ENCODE measurements at regions not wholly inside any gene's neighbourhood (a gene's known extent, or its start where the extent isn't known, plus 50 kb on each side); places are given as distances from the start of the nearest gene placed in this dataset.
"Not testable (repeated sequence)": the region's sequence is repeated elsewhere in the genome, so short reads cannot be mapped to it uniquely, and the experiment has no call there.

DNA sequence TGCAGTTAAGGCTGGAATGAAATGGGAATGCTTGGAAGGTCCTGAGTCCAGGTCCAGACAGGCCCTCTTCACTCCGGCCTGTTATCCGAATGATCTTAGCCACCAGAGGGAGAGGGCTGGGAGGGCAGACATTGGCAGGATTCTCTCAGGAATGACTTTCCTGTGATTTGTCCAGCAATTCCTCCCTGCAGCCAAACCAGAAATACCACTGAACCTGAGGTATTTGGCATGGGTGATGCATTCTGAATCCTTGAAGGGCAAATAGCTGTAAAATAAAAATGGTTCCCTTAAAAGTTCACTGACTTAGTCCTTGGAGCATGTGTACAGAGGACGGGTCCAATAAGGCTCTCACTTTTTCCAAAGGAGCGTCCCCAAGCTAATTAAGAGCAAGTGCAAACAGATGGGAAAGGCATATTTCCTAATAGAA, 77.5 kb upstream of the HABP2 start:
- DNase-seq: no peak

DNA sequence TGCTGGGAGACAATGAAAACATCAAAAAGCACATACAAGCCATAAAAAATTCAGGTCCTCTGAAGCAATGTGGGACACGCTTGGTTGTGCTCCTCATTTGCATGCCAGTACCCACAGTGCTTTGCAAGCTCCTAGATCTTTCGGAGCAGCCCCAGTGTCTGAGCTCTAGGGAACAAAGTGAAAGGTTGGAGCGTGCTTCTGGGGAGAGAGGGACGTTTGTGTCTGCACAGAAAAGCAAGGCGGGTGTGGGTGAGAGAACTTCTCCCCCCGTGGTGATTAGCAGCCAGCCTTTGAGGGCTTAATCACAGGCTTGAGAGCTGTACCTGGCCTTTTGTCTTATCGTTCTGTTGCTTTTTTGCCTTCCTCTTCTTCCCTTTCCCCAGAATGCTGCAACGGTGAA, 76.7 kb upstream of the HABP2 start:
- DNase-seq: no peak

DNA sequence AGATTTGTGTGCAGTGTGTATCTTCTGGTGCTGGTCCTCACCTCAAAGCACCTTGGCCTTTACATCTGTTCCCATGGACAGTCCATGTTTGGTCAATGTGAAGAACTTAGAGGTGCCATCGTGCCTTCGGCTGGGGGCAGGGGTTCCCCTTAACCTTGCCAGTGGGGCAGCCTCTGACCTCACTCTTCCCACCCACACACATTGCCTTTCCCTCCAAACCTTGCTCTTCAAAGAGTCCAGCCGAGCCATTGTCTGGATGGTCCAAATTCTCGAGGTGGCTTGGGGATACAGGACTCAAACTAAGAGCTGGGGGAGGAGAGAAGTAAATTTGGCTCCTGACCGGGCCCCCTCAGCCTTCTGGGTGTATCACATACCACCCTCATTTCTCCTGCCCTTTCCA, 76.2 kb upstream of the HABP2 start:
- no peak for DNase-seq

DNA sequence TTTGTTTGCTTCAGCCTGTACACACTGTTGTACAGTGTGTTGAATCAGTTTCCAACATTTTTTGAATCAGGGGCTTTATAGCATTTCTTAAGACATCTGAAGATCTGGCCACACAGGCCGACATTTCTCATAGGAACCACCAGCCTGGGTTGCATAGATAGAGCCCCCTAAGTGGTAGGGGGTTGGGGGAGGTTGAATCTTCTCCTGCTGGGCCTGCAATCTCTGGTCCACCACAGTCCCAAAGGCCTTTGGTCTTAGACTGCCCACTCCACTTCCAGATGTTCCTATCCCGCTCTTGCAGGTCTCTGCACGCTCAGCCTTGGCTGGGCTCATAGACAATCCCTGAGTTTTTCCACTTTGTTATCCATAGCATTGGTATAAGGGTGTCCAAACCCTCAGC, 75.4 kb upstream of the HABP2 start:
- DNase-seq: no peak

DNA sequence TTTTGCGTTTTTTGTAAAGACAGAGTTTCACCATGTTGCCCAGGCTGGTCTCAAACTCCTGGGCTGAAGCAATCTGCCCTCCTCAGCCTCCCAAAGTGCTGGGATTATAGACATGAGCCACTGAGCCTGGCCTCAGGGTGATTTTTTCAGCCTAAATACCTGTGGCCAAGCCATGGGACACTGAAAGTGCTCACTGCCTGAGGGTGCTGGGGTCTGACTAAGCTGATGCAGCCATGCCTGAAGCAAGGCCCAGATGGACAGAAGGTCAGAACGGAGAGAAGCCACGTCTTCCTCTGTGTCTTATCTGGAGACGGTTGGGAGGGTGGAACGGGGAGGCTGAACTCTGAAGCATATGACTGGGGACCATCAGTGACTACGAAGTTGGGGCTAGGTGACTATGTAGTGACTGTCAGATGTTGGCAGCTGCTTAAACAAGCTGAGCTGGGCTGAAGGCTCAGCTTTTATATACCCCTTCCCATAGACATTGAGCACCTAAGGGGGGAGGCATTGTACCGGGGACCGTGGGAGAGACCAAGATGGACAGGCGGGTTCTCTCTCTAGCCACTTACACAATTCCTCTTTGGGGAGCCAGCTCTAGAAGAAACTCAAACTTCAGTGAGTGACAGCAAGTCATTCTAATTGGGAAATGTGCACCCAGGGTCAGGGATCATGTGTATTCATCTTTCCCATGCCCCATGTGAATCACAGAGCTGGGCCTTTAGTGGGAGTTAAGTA, 73.3 kb upstream of the HABP2 start:
- DNase-seq: no peak

DNA sequence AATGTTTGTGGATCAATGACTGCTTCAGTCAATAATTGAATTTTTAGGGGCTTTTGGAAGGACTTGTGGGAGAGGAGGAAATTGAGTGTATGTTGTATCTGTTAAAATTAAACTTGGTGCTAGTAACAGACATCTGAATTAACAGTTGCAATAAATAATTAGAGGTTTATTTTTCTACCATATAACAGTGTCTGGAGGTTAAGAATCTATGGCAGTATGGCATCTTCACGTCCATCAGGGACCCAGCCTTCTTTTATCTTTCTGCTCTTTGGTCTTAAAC, 72.8 kb upstream of the HABP2 start:
- no peak for DNase-seq

DNA sequence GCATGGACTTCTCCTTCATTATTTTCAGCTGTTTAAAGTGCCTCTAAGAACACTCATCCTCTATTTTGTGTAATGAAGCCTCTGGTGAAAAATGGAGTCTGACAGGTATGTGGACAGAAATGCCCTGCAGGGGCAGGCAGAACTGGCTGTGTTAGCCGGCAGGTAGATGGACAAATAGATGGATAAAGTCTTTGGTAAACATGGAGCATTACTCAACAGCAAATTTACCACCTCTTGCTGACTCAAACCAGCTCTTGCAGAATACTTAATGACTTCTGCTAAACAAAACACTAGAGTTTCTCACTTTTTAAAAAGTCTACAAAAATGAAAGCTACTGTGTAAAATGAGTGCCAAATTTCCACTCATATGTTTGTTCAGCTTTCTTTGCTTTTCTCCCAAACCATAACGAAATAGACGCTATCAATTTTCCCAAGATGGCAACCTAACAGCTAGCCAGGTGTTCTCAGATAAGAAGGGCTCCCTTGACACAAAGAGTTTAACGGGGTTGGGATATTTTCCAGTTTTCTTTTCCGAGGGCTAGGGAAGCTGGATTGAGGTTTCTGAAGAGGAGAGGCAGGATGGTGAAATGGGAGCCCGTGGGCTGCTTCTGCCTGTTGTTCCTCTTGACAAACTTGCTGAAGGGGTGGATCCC, 71.9 kb upstream of the HABP2 start:
- peak in 1 of 2 experiments; percentile 31 for DNase-seq

DNA sequence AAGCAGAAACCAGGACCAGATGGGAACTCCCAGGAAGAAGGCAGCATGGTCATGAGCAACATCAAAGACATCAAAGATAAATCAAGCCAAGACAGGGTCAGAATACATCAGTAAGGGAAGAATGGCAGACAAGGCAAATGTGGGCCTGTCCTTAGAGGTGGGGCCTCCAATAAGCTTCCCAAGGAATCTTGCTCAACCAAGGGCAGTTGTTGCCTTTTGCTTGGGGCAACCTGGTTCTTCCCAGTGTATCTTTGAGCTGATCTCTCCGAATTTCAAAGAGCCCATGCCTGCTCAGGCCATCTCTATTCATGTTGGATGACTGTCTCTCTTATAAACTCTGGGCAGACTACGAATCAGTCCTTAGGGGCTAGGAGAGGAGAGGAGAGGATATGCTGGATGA, 68.4 kb upstream of the HABP2 start:
- no peak for DNase-seq

DNA sequence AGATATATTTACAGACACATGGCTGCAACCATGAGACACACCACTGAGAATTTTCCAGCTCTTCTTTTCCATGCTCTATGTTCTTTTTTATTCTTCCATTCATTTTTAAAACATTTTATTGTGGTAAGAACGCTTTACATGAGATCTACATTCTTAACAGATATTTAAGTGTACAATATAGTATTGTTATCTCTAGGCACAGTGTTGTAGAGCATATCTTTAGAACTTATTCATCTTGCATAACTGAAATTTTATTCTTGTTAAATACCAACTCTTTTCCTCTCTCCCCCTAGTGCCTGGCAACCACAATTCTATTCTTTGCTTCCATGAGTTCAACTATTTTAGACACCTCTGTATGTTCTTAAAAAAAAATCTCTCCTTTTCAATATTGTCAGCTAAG, 67.1 kb upstream of the HABP2 start:
- no peak for DNase-seq

DNA sequence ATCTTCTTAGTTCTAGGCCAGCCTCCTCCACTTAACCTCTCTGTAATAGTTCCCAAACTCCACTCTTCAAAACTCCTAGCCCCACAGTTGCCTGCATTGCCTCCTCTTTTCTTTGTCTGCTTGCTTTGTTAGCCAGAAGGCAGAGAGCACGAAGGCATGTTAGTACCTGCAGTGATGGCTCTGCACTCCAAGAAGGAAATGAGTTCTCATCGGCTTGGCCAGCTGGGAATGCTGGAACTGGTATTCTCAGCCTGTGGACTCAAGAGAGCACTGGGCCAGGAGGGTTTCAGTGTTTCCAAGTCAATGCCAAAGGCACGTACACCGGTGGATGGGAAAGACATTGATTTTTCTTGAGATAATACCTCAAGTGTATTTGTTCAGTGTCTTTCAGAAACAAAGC, 66.3 kb upstream of the HABP2 start:
- no peak for DNase-seq

DNA sequence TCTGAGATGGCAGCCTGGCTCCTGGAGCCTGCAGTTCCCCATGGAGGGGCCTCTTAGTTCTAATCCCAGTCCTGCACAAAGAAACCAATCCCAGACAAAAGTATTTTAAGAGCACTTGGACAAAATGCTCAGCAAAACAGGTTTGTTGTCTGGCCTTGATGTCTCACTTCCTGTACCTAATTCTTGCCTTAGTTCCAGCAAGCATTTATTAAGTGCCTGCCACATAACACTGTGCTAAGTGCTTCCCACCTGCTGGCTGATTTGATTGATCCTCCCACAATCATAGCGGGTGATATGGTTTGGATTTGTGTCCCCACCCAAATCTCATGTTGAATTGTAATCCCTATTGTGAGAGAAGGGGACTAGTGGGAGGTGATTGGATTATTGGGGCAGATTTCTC, 65.7 kb upstream of the HABP2 start:
- no peak for DNase-seq

DNA sequence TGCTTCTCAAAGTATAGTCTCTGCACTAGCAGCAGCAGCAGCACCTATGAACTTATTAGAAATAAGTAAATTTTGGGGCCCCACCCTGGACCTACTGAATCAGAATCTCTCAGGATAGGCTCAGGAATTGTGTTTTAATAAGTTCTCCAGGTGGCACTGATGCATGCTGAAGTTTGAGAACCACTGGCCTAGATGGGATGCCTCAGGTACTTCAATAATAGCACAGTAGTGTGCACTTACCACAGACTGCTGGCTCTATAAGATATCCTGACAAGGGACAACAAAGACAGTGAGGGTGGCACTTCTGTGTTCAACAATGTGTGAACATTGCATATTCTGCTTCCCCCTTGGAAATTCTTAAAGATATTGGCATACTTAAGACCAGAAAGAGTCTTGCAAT, 64.7 kb upstream of the HABP2 start:
- DNase-seq: no peak

DNA sequence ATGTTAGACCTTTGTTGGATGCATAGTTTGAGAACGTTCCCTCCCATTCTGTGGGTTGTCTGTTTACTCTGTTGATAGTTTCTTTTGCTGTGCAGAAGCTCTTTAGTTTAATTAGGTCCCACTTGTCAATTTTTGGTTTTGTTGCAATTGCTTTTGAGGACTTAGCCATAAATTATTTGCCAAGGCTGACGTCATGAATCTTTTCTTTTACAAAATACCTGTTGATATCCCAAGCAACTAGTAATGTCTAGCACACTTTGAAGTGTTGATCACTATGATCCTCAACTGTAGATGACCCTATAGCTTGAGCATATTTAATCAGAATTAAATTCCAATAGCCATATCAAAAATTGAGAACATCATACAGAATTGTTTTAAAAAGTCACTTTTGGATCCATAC, 63.3 kb upstream of the HABP2 start:
- not testable (repeated sequence) for DNase-seq

DNA sequence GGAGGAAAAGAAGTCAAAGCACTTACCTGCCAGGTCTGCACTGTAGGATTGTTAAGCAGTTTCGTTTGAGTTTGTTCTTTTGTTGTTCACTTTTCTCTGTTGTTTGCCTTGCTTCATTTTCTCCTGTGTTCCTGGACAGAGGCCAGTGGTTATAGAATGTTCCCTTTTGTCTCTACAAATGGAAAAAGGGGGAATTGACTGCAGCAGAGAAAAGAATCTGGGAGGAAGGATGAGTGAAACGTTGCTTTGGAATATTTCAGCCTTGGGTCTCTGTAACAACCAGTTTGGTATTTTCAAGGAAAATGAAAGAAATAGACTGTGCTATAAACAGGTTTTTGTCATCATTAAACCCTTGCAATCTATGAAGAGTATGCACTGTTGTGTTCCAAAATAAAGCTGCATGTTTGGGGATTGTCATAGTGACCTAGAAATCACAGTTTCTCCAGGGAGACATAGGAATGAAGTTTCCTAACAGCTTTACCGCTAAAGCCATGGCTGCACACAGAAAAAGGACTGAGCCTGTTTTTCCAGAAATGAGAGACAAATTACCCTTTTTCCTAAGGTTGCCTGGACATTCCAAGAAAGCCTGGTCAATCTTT, 60.8 kb upstream of the HABP2 start:
- DNase-seq: no peak

DNA sequence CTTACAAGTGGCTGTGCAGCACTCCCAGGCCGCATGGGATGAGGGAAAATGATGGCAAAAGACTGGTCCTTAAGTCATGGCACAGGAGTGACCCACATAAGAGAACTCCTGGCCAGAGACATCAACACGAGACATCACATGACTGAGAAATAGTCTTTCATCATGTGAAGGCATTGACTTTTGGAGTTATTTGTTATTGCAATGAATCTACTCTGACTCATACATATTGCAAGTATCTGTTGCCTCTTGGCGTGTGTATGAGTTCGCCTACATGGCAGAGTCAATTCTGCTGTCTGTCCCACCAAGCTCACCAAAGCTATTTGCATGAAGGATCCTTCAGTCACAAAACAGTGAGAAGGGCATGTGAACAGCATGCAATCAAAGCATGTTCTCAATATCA, 59.7 kb upstream of the HABP2 start:
- DNase-seq: no peak

DNA sequence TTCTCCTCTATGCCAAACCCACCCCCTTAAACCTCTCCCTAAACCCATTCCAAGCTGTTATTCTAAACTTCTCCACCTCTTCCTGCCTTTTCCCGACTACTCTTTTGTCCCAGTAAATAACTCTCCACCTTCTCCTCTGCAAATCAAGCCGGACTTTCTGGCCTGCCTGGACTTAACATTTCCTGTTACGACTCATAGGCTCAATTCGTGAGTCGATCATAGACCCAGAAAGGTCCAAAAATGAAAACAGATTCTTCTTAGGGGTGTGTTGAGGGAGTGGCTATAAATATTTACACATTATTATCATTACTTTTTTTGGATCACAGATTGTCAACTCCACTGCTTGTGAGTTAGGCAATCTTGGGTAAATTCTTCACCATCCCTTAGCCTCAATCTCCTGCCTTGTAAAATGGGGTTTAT, 59.0 kb upstream of the HABP2 start:
- no peak for DNase-seq

DNA sequence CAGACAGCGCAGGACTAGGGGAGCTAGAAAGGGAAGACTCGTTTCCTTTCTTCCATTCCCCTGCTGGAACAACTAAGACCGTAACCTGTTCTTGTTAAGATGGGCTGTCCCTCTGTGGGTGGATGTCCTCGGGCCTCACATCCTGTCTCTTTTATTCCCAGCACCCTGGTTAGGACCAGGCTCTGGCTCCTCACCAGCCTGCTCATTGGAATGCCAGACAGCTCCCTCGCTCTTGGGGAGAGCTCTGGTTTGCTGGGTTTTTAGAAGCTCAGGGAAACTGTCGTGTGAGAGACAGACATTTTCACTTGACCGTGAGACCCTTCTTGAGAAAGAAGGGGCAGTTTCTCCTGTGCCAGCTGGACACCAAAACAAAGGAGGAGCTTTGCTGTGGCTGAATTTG, 58.1 kb upstream of the HABP2 start:
- no peak for DNase-seq

DNA sequence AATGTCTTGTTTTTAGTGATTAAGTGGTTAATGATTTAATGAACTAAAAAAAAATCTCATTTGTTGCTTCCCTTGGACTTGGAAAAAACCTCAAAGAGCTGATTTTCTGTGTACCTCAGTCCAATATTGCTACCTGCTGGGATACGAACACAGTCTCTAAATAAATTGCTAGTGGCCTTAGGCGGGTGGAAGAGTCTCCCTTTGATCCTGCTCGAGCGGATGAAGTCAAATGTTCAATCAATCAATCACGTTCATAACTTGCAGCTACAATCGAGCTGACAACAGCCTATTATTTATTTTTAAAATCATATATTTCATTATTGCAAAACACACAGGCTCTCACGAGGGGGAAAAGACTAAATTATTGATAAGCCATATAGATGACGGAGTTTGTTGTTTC, 57.3 kb upstream of the HABP2 start:
- DNase-seq: no peak

DNA sequence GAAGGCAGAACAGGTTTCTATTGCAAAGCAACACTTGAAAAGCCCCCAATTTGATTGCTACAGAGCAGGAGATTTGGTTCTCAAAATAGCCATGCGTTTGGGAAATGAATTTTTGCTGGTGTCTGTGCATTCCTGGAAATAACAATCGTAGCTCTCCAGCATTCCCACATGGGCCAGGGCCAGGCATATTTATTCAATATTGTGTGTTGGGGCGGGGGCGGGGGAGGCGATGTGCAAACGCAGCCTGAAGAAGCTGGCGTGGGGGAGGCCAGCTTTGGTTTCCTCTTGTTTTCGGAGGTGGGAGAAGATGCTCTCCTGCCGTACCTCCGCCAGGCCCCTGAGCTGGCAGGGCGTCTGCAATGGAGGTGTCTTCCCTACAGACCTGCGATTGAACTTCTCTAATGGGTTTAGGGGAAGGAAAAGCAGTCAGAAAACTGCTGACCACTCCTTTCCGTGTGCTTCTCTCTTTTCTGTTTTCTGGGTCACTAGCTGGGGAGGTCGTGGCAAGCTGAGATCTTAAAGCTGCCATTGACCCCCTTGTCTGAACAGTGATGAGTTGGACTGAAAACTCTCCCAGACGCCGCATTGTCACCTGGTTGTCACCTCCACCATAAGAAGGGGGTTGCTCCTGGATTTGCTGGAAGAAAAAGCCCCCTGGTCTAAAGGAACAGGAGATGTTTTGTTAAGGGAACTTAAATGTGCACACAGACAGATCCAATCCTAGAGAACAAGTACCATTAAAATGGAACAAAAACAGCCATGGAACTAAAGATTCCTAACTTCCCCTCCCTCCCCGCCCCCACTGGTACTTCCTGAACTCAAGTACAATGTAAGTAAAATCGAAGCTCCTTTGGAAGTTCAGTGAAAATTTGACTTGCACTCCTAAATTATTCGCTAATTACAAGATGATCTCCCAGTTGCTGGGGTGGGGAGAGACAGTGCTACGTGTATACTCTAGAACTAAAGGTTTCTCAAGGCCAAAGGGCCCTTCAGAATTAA, 56.4 kb upstream of the HABP2 start:
- no peak for DNase-seq

DNA sequence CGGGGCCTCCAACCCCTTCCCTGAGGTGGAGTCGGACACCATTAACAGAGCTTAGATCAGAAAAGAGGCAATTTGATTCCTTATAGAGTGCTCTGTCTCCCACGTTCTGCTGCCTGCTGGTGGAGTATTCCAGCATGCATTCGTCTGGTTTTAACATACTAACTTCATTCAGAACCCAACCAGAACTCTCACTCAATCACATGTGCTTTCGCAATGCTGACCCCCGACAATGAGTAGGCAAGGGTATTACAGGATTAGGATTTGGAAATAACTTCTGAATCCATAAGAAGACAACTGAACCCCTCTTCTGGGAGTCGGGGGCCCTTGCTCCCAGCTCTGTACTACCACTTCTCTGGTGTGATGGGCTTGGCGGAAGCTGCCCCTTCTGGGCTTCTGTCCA, 55.7 kb upstream of the HABP2 start:
- DNase-seq: no peak

DNA sequence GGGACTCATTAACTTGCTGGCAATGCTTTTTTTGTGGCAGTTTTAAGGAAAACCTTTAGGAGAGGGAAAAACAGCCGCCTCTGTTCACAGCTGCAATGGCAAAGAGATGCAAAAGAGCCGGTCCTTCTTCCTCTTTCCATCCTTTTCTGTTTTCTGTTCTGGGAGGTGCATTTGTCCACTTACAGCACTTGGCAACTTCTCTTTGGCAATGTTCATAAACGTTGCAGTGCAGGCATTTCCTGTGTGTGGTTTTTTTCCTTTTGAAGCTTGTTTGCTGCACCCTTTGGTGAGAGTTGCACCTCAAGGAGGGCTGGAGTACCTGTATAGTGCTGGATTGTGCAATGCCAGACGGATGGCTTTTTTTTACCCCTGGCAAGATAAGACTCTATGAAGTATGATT, 53.9 kb upstream of the HABP2 start:
- no peak for DNase-seq

DNA sequence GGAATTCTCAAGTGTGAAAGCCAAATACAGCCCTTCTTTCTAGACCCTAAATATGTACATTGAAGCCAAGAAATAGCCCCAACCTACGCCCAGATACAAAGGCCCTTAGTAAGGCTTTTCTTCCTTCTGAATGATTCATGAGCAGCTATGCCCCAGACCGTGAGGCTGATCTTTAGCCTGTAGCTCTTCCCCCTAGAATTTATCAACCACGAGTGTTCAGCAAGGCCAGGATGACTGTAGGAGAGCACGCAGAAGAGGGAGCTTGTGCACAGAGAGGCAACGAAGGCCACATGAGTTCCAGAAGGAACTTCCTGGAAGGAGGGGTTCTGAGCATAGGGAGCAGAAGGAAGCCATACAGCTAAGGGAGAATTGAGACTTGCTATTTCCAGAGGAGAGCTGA, 53.0 kb upstream of the HABP2 start:
- DNase-seq: no peak

DNA sequence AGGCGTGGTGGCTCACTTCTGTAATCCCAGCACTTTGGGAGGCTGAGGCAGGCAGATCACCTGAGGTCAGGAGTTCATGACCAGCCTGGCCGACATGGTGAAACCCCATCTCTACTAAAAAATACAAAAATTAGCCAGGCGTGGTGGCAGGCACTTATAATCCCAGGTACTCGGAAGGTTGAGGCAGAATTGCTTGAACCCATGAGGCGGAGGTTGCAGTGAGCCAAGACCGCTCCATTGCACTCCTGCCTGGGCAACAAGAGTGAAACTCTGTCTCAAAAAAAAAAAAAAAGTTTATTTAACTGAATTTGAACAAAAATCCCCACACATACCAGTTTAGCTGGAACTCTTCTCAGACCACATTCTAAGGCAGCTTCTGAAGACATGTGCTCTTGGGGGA, 51.8 kb upstream of the HABP2 start:
- DNase-seq: not testable (repeated sequence)

All from NCI-H1930 (cell line).